BLaER1 treated with 17β-estradiol and CSF1 and Interleukin-3, amounts not matched to agents 10 nM and 100 nM (cell line): ENCODE measurements at regions not wholly inside any gene's neighbourhood (a gene's known extent, or its start where the extent isn't known, plus 50 kb on each side); places are given as distances from the start of the nearest gene placed in this dataset.

Experiments
- H3K27ac ChIP-seq, 11 experiments: shearing (Covaris generic); formaldehyde crosslinking; 2 replicates each; pipeline ENCODE4 v1.8.1; 2022
- H3K27me3 ChIP-seq, 11 experiments: shearing (Covaris generic); formaldehyde crosslinking; 2 replicates each; pipeline ENCODE4 v1.8.1; 2022
- H3K36me3 ChIP-seq, 11 experiments: shearing (Covaris generic); formaldehyde crosslinking; 2 replicates each; pipeline ENCODE4 v1.8.1; 2022
- H3K4me1 ChIP-seq, 10 experiments: shearing (Covaris generic); formaldehyde crosslinking; 2 replicates each; pipeline ENCODE4 v1.8.1; 2022
- H3K4me2 ChIP-seq, 11 experiments: shearing (Covaris generic); formaldehyde crosslinking; 2 replicates each; pipeline ENCODE4 v1.8.1; 2022
- H3K4me3 ChIP-seq, 10 experiments: shearing (Covaris generic); formaldehyde crosslinking; 2 replicates each; pipeline ENCODE4 v1.8.1; 2022
- H3K9ac ChIP-seq, 11 experiments: shearing (Covaris generic); formaldehyde crosslinking; 2 replicates each; pipeline ENCODE4 v1.8.1; 2022
- H3K9me3 ChIP-seq, 11 experiments: shearing (Covaris generic); formaldehyde crosslinking; replicated peaks in 1 of 11; 2 replicates each; pipeline ENCODE4 v1.8.1; 2022
- H4K20me1 ChIP-seq, 11 experiments: shearing (Covaris generic); formaldehyde crosslinking; 2 replicates each; pipeline ENCODE4 v1.8.1; 2022
- Cebpa-rat ChIP-seq, 11 experiments: shearing (Covaris generic); IDR thresholded peaks; 2 replicates each; pipeline ENCODE4 v1.8.1; 2022

GRCh38 chr5:82560969-82561368, 282.8 kb upstream of the RPS23 start:
- H3K4me3 ChIP-seq: no peak overlapping the region
- no peaks in the 10 kb centered on the region for H3K27me3 ChIP-seq
- TF ChIP-seq Cebpa-rat (IDR thresholded peaks at IDR 0.05): no peak
- no peak overlapping the region for H3K27ac ChIP-seq
- peaks cover 0 to 17% (median 5%) of the 10 kb centered on the region in 11 experiments; a peak in 7 of 22 replicates for H3K9me3 ChIP-seq
- no peaks in the 10 kb centered on the region for H3K36me3 ChIP-seq
- no peak overlapping the region for H3K4me2 ChIP-seq
- H3K4me1 ChIP-seq: no peaks in the 10 kb centered on the region
- H3K9ac ChIP-seq: no peak overlapping the region
- H4K20me1 ChIP-seq: no peaks in the 10 kb centered on the region

- Histone ChIP-seq H3K27me3 (no peaks in the 10 kb centered on the region), H3K4me3 (no peak overlapping the region), H3K4me1 (no peaks in the 10 kb centered on the region), H3K9ac (no peak overlapping the region), H3K36me3 (no peaks in the 10 kb centered on the region), H3K9me3 (peaks cover 0 to 17% (median 5%) of the 10 kb centered on the region in 11 experiments; a peak in 7 of 22 replicates), H4K20me1 (no peaks in the 10 kb centered on the region), H3K27ac (no peak overlapping the region), H3K4me2 (no peak overlapping the region)
- TF ChIP-seq Cebpa-rat (IDR thresholded peaks at IDR 0.05): no peak
Observed at GRCh38 chr5:82560561-82560960, 282.4 kb upstream of the RPS23 start.

- H3K36me3 ChIP-seq: no peaks in the 10 kb centered on the region
- TF ChIP-seq Cebpa-rat (IDR thresholded peaks at IDR 0.05): no peak
- no peaks in the 10 kb centered on the region for H3K27me3 ChIP-seq
- H3K9ac ChIP-seq: no peak overlapping the region
- no peaks in the 10 kb centered on the region for H4K20me1 ChIP-seq
- H3K4me3 ChIP-seq: no peak overlapping the region
- H3K9me3 ChIP-seq: no peaks in the 10 kb centered on the region
- no peaks in the 10 kb centered on the region for H3K4me1 ChIP-seq
- H3K4me2 ChIP-seq: no peak overlapping the region
- no peak overlapping the region for H3K27ac ChIP-seq
Observed at GRCh38 chr5:82551840-82552385, 273.8 kb upstream of the RPS23 start.

- Histone ChIP-seq H4K20me1 (no peaks in the 10 kb centered on the region), H3K9me3 (no peaks in the 10 kb centered on the region), H3K9ac (no peak overlapping the region), H3K4me2 (no peak overlapping the region), H3K27ac (no peak overlapping the region), H3K27me3 (no peaks in the 10 kb centered on the region), H3K4me1 (no peaks in the 10 kb centered on the region), H3K4me3 (no peak overlapping the region), H3K36me3 (no peaks in the 10 kb centered on the region)
- no peak for TF ChIP-seq Cebpa-rat (IDR thresholded peaks at IDR 0.05)
Observed at GRCh38 chr5:82551192-82551591, 273.0 kb upstream of the RPS23 start.

GRCh38 chr5:82549263-82549662, 271.1 kb upstream of the RPS23 start:
- no peak overlapping the region for H3K9ac ChIP-seq
- TF ChIP-seq Cebpa-rat (IDR thresholded peaks at IDR 0.05): no peak
- H3K36me3 ChIP-seq: no peaks in the 10 kb centered on the region
- no peaks in the 10 kb centered on the region for H4K20me1 ChIP-seq
- no peak overlapping the region for H3K27ac ChIP-seq
- H3K4me1 ChIP-seq: no peaks in the 10 kb centered on the region
- H3K9me3 ChIP-seq: peaks cover 0 to 6% (median 2%) of the 10 kb centered on the region in 11 experiments; a peak in 15 of 22 replicates
- no peaks in the 10 kb centered on the region for H3K27me3 ChIP-seq
- no peak overlapping the region for H3K4me3 ChIP-seq
- H3K4me2 ChIP-seq: no peak overlapping the region

- Histone ChIP-seq H3K4me1 (peaks cover 0 to 3% (median 0%) of the 10 kb centered on the region in 10 experiments; a peak in 2 of 20 replicates), H3K9me3 (peaks cover 0 to 20% (median 8%) of the 10 kb centered on the region in 11 experiments; a peak in 16 of 22 replicates), H3K36me3 (no peaks in the 10 kb centered on the region), H3K27ac (no peak overlapping the region), H3K27me3 (no peaks in the 10 kb centered on the region), H3K9ac (no peak overlapping the region), H3K4me2 (no peak overlapping the region), H4K20me1 (no peaks in the 10 kb centered on the region), H3K4me3 (no peak overlapping the region)
- no peak for TF ChIP-seq Cebpa-rat (IDR thresholded peaks at IDR 0.05)
Observed at GRCh38 chr5:82544004-82544403, 265.9 kb upstream of the RPS23 start.

GRCh38 chr5:82540301-82540700, 262.1 kb upstream of the RPS23 start:
- no peak overlapping the region for H3K4me3 ChIP-seq
- no peak overlapping the region for H3K27ac ChIP-seq
- H3K27me3 ChIP-seq: no peaks in the 10 kb centered on the region; a peak in 2 of 22 replicates

GRCh38 chr5:82538339-82539034, 260.3 kb upstream of the RPS23 start:
- Histone ChIP-seq H3K4me3 (no peak overlapping the region), H3K4me2 (peak overlapping the region in 5 of 11 experiments; percentile 4 to 32 (median 25); a peak in 6 of 22 replicates)

More at GRCh38 chr5:82540301-82540700, 262.1 kb upstream of the RPS23 start:
- H3K9me3 ChIP-seq: peaks cover 0 to 31% (median 11%) of the 10 kb centered on the region in 11 experiments; a peak in 16 of 22 replicates
- TF ChIP-seq Cebpa-rat (IDR thresholded peaks at IDR 0.05): no peak
- no peaks in the 10 kb centered on the region for H3K36me3 ChIP-seq
- no peak overlapping the region for H3K4me2 ChIP-seq
- H4K20me1 ChIP-seq: no peaks in the 10 kb centered on the region
- H3K4me1 ChIP-seq: peaks cover 0 to 14% (median under 1%) of the 10 kb centered on the region in 10 experiments; a peak in 7 of 20 replicates
- no peak overlapping the region for H3K9ac ChIP-seq

GRCh38 chr5:82537687-82538306, 259.6 kb upstream of the RPS23 start:
- Histone ChIP-seq H3K9me3 (peaks cover 1 to 16% (median 9%) of the 10 kb centered on the region in 11 experiments; a peak in 18 of 22 replicates), H3K36me3 (no peaks in the 10 kb centered on the region), H4K20me1 (no peaks in the 10 kb centered on the region), H3K27me3 (no peaks in the 10 kb centered on the region; a peak in 2 of 22 replicates), H3K4me2 (no peak overlapping the region), H3K9ac (no peak overlapping the region), H3K4me3 (no peak overlapping the region), H3K27ac (no peak overlapping the region), H3K4me1 (peaks cover 8 to 40% (median 25%) of the 10 kb centered on the region in 10 experiments; a peak in 16 of 20 replicates)
- TF ChIP-seq Cebpa-rat (IDR thresholded peaks at IDR 0.05): no peak

More at GRCh38 chr5:82538339-82539034, 260.3 kb upstream of the RPS23 start:
- Histone ChIP-seq H3K27ac (no peak overlapping the region), H3K36me3 (no peaks in the 10 kb centered on the region), H3K9ac (no peak overlapping the region), H3K9me3 (peaks cover 0 to 18% (median 4%) of the 10 kb centered on the region in 11 experiments; a peak in 8 of 22 replicates), H3K4me1 (peaks cover 7 to 33% (median 18%) of the 10 kb centered on the region in 10 experiments; a peak in 16 of 20 replicates), H3K27me3 (no peaks in the 10 kb centered on the region; a peak in 2 of 22 replicates), H4K20me1 (no peaks in the 10 kb centered on the region)
- no peak for TF ChIP-seq Cebpa-rat (IDR thresholded peaks at IDR 0.05)
